Cerebellar cortex (tissue), 1 donor: ENCODE measurements at regions not wholly inside any gene's neighbourhood (a gene's known extent, or its start where the extent isn't known, plus 50 kb on each side); places are given as distances from the start of the nearest gene placed in this dataset.
A peak's percentile ranks its signal among the peaks of the same experiment; 100 is the strongest.
"Not testable (repeated sequence)": the region's sequence is repeated elsewhere in the genome, so short reads cannot be mapped to it uniquely, and the experiment has no call there.

Source experiments
- DNase-seq: peaks from one replicate; pipeline ENCODE4 v3.0.0-alpha.2; 2015; ENCODE audit warnings: low spot score

DNA sequence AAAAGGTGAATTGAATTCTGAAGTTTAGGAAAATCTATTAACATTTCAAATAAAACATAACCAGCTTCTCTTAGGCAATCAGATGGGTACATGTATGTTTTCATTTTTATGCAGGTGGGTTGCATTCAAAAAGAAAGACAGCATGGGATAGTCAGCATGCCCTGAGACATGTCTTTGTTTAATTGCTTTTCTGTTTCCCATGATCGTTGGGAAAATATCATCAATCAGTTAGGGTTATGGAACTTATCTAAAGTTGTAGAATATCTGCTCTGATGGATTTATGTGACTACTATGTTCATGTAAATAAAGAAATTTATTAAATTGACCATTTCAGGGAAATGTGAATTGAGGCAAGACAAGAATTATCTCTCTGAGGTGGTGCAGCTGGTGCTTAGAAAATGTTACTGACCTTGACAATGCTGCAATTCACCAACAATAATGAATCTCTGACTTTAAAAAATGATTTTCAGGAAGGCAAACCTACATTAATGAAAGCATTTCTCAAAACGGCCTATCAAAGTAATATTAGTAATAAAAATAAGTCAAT is 112.7 kb downstream of the RFPL4B start:
- no peak for DNase-seq

DNA sequence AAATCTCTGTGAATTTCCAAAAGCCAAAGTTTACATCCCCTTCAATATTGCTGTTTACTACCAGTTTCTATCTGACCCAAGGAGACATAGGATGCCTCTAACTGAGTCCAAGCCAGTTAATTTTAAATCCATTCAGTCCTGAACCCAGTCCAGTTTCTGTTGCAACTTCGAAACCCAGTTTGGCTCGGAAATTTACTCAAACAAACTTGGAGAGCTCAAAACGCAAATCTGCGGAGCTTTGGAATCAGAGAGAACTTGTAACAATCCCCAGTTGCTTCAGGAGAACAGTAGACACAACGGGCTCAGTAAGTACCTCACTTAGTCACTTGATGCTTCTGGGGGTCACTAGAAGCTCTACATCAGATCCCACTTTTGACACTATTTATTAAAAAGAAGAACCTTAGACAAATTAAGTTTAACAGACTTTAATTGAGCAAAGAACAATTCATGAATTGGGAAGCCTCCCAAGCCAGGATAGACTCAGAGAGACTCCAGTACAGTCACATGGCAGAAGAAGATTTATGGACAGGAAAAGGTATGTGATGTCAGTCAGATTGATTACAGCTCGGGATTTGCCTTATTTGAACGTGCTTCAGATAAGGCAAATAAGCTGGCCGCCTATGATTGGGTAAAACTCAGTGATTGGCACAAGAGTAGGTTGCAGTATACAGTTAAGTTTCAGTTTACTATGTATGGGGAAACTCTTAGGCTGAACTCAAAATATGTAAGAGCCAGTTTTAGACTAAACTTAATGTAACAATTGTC is 118.0 kb downstream of the RFPL4B start:
- no peak for DNase-seq

DNA sequence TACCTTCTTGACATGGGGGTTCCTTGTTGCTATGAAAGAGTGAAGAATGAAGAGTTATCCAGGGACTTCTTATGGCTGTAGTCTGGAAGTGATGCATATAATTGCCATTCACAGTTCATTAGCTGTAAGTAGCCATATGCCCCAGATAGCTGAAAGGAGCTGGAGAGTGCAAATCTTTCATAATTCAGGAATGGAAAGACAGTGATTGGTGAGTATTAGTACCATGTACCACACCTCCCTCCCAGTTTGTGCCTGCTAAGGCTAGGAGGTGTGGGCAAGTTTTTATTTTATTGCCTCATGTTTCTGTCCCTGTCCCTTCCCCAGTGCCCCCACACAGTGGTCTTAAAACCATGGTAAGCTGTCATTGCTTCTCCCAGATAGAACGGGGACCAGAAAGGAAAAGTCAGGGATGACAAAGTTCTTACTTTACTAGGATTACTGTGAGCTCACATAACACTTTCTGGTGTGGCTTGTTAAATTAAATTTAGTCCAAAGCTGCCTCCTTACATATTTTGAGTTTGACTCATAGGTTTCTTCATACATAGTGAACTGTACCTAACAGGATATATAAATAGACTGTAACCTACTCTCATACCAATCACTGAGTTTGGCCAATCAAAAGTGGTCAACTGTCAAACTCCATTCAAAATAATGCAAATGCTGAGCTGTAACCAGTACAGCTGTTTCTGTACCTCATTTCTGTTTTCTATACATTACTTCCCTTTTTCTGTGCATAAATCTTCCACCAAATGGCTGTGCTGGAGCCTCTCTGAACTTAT is 119.4 kb downstream of the RFPL4B start:
- DNase-seq = no peak

DNA sequence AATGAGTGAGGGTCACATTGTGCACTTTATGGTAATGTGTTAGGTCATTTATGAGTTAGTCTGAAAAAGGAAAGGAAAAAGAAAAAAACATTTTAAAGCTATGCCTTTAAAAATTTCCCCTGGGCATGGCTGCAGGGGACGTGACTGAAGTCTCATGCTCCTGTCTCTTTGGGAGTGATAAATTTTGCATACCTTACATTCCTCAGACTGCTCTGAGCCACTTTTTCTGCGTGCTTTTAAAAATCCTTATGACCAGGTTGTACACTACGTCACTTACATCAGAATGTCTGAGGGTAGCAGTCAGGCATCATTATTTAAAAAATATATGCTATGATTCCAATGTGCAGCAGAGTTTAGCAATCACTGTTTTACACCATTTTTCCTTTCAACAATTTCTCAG is 121.2 kb downstream of the RFPL4B start:
- no peak for DNase-seq

DNA sequence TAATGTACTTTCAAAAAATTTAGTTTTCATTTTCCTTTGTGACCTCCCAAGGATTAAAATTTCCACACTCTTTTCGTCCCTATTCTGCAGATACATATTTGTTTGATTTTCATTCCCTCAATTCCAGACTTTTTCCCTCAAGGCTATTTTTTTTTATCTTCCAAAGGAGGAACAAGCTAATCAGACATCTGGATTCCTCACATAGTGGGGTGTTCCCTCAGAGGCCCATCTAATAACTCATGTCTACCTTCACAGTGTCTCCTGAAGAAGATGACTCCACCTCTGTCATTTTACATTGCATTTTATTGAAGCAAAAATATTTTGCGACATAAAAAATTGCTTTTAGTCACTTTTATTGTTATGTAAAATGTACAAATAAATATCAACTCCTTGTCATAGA is 122.2 kb downstream of the RFPL4B start:
- DNase-seq = no peak

DNA sequence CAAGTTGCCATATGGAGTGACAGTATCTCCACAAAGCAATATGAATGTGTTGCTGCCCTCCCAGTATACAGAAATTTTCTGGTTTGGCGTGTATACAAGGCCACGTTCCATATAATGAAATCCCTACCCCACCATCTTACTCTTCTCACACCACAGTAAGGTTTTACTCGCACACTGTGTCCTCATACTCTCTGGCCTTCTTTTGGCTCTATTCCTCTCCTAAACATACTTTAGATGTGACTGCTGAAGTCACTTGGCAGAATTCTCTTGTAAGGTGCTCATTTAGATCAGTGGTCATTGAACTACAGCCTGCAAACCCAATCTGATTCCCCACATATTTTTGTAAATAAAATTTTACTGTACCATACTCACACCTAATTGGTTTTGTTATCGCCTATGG is 123.2 kb downstream of the RFPL4B start:
- no peak for DNase-seq

DNA sequence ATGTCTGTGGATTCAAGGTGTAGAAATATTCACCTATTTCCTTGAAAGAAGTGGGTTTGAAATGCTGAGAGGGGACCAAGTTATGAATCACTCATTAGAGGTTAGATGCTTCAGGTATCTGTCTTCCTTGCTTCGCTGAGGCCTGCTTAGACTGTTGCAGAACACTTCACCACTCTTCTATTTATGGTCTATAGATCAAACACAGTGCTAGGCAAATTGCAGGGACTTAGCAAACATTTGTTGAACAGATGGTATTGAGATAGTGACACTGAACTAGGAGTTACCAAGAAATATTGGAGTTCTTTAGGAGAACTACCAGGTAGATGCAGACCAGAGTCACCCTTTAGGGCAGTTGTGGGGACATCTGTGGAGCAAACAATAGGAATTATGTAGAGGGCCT is 123.8 kb downstream of the RFPL4B start:
- DNase-seq = no peak

DNA sequence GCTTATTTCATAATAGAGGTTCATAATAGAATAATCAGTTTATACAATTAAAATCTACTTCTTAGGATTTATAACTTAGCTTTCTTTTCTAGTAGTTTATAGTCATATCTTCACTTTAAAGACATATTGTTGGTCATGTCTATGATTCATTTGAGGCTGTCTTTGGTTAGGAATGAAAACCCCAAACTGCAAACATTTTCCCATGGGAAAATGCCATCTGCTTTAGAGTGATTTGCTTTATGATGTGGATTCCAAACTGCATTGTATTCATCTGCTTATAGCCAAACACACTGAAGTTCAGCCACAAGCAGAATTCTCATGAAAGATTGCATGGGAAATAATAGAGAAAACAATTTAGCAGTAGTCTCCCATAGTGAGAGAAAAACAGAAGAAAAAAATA is 128.0 kb downstream of the RFPL4B start:
- no peak for DNase-seq

DNA sequence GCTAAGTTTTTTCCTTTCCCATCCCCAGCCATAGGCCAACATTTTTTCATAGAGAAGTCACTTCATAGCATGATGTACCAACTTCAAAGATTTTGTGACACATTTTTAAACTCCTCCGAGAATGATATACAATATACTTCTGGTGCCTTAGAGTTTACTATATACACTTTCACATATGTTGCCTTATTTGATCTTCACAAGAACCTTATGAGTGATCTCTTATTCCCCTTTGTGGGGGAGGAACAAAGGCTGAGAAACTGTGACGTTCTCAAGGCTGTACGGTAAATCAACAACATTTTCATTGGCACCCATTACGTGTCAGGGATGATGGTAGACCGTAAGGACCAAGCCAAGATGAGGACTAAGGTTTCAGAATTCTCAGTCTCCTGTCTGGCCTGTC is 130.0 kb downstream of the RFPL4B start:
- no peak for DNase-seq

DNA sequence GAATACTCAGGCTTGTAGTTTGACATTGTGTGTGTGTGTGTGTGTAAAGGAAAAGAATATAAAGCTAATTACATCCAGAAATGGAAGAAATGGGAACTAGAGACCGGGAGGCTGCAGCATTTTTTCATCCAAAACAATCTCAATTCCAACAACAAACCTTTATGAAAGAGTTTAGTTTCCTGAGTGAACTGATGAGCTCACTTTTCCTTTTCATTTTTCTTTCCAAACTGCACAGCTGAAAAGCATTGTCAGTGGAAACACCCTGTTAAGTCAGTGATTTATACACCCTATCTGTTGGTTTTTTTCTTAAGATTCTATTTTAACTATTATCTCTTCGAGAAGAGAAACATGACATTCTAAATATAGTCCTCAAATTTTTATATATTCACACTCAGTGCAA is 130.9 kb downstream of the RFPL4B start:
- DNase-seq = no peak

DNA sequence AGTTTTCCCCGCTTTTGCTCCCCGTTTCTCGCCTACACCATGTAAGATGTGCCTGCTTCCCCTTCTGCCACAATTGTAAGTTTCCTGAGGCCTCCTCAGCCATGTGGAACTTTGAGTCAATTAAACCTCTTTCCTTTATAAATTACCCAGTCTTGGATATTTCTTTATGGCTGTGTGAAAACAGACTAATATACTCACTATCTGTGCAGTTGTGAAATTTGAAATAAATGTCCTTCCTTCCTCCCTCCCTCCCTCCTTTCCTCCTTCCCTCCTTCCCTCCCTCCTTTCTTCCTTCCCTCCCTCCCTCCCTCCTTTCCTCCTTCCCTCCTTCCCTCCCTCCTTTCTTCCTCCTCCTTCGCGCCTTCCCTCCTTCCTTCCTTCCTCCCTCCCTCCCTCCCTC is 132.8 kb downstream of the RFPL4B start:
- DNase-seq = not testable (repeated sequence)

DNA sequence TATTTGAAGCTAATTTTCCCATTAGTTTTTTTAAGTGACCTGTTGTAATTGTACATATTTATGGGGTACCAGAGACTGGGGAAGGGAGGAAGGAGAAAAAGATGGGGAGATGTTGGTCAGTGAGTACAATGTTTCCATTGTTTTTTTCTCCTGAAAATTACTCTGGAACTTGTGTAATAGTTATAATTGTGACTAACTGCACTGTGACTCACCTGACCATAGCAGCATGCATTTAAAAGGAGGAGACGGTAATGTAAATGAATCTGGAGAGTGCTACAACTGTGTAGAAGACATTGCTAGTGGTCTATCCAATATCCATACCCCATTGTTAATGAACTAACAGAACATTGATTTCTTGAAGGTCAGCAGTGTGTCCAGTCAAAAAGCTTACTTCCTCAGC is 133.4 kb downstream of the RFPL4B start:
- DNase-seq = no peak

DNA sequence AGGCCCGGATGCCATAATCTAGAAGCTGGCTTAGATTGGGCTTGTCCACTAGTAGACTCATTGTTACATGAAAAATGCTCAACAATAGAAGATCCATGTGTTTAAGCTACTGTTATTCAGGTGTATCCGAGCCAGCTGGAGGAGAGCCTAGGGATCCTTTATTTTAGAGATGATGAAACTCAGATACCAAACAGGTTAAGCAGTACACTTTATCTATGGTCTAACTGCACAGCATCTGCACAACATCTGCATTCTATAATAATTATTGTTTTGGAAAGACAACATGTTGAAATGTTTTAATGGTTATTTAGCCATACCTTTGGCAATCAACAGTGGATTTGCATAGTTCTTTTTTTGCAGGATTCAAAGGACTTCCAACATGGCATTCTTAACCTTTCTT is 134.1 kb downstream of the RFPL4B start:
- DNase-seq = no peak

DNA sequence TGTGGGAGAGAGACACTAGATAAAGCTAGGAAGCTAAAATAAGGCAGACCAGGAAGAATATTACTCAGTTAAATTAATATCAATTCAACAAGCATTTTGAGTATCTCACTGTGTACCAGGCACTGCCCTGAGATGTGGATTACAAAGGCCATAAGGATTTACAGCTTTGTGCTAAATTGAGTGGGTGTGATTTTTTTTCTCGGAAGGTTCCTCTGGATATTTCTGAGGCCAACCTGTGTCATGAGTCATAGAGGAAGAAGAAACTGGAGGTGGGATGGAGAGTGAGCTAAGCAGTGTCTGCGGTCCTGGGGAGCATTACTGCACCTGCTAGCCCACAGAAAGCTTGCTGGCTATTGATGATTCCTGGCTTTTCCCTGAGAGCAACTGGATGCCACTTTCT is 135.2 kb downstream of the RFPL4B start:
- no peak for DNase-seq

DNA sequence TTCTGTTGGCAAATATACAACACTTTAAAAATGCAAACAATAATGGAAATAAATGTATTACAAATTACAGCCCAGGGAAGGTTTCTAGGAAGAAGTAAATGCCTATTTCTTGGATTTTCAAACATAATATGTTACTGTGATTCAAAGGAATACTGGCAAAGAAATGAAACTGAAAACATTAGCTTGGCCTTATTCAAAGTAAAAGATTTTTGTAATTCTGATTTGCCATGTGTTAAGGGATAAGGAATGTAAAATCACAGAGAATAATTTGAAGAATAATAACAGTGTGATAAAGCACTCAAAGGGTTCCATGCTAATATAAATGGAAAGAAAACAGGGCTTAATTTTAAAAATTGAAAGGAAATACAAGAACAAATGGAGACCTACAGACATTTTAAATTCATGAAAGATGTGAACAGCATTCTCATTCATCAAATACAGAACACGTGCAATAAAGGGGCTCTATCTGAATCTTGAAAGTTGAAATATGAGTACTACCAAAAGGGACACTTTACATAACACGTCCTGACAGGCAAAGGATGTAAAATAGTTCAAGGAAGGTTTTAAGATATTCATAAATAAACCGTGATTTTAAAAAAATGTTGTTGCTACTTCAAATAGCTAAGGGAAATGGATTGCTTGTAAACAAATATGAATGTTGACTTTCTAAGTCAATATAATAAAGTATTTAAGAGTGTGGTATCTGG is 138.1 kb downstream of the RFPL4B start:
- DNase-seq = no peak

DNA sequence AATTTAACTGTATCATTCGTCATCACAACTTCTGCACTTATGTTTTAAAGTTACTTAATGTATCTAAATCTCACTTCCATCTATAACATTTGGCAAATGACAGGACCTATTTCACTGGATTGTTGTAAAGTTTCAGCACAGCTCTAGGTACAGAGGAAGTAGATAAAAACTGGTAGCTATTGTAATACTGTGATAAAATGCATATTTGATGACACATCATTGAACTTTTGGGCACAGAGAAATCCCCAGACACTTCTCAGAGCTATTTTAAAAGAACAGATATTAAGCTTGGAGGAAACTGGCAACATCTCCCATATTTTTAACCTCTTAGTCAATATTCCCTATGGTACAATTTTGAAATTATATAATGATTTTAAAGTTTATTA is 138.7 kb downstream of the RFPL4B start:
- DNase-seq = no peak

DNA sequence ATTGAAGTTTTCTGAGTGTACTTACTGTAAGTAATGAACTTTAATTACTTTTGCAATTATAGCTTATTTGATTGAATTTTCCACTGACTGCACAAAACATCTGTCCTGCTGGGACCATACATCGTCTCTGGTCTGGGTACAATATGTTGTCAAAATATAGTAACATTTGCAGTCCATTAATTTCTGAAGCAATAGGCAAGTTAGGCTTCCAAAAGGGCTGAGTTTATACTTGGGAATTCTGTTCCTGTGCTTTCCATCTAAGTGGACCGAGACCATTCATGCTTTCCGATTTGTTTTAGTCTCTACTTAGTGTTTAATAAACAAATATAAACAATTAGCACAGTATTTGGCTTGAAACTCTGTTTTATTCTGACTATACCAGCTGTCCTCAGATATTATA is 139.3 kb downstream of the RFPL4B start:
- DNase-seq = no peak

DNA sequence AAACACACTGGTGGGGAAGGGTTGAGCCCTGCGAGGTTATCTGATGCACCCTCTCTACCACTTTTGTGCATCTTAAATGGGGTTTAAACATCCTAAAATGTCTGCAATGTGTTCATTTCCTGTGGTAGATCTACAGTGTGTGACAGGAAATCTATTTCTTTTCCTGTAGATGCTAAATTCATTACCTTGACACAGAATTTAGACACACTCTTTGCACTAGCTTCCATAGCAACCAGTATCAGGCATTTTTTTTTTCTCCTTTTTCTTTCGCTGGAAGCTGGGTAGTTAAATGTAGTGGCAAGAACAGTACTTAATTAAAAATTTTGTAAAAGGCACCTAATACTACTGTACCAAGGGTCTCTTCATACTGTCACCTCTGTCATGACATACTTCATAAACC is 141.1 kb downstream of the RFPL4B start:
- no peak for DNase-seq

DNA sequence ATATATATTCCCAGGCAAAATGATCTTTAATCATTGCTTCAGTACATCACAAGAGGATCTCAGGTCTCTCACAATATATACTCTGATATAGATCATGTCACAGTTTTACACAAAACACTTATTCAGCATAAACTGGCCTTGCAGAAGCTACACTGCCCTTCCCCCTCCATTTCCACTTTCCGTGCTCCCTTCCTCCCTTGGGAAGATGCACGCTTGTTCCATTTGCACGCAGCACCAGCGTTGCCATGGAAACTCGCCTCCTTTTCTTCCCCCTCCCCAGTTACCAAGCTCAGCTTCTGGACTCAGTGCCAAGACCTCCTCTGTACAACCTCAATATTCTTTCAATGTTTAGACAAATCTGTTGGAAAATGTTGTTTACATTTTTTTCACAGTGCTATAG is 154.6 kb downstream of the RFPL4B start:
- DNase-seq = peak; percentile 19

DNA sequence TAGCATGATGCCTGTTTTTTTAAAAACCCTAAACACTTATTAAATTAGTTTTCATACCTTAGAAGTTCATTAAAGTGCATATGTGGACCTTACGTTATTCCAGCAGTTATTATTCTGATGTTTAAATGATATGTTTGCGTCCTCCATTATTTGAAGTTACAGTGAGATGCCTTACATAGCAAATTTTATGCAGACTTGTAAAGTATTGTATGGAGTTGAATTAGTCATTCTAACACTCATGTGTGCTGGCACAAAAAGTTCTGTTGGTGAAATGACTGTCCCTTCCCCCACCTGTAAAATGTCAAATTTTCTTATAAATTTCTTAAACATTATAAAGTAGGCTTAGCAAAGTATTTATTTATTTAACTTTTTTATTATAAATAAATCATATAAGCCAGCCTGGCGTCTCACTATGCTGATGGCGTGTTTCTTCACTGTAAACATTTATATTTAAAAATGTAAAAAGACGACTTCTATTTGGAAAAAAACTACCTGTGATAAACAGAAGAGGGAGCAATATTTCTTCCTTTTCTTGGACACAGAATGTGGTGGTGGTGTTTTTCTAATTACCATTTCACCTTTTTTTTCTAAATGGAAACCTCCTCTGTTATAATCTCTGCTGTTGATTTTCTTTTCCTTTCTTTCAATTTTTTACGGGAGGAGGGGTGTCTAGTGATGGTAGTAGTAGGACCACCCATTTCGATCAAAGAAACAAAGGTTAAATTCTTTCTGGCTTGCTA is 155.4 kb downstream of the RFPL4B start:
- DNase-seq = peak; percentile 3

DNA sequence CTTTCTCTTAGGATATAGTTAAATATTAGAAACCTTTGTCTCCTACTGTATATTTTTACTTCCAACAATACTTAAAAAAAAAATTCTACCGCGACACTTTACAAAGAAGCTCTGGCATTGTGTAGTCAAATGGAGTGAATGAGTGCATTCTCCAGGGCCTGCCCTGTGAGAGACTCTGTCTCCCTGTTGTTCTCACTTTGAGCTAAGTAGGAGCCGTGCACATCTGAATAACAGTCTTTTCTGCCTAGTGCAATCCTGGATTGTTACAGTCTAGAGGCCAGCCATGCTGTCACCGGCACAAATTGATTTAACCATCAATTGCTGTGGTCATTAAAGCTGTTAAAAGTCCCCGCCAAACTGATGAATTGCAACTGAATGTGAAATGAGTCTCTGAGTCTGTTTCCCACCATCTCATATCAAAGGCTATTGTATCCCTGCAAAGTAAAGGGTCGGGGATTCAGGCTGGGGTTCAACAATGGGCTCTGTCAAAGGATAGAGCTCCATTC is 156.0 kb downstream of the RFPL4B start:
- peak; percentile 7 for DNase-seq

DNA sequence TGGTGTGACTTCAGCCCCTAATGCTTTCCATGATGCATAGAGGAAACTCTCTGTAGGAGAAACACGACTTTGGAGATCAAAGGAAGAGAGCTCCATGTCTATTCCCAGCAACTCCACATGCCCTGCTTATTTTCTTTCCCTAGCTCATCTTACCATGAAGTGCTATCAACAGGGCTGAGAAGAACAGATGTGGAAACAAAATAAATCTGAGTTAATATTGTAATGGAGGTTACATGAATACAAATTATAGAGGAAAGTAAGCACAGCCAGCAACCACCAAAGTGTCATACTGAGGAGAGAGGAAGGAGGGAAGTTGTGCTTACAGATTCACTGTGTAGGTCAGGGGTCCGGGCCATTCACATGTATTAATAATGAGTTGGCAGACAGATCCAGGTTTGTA is 157.5 kb downstream of the RFPL4B start:
- no peak for DNase-seq
